ENCODE measurements at regions not wholly inside any gene's neighbourhood (a gene's known extent, or its start where the extent isn't known, plus 50 kb on each side); places are given as distances from the start of the nearest gene placed in this dataset.

DNA sequence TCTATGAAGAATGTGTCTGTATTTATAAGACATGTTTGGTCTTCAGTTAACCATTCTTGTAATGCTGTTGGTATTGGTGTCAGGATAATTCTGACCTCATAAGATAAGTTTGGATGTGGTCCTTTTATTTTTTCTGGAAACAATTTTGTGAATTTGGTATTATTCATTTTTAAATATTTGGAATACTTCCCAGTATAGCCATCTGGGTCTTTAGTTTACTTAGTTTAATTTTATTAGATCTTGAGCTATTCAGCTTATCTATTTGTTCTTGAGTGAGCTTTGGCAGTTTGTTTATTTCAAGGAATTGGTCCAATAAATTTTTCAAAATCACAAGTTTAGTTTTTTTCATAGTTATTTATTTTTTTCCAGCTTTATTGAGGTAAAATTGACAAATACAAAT is 335.4 kb upstream of the PCDH20 start:
- TF ChIP-seq, protein P1, sequence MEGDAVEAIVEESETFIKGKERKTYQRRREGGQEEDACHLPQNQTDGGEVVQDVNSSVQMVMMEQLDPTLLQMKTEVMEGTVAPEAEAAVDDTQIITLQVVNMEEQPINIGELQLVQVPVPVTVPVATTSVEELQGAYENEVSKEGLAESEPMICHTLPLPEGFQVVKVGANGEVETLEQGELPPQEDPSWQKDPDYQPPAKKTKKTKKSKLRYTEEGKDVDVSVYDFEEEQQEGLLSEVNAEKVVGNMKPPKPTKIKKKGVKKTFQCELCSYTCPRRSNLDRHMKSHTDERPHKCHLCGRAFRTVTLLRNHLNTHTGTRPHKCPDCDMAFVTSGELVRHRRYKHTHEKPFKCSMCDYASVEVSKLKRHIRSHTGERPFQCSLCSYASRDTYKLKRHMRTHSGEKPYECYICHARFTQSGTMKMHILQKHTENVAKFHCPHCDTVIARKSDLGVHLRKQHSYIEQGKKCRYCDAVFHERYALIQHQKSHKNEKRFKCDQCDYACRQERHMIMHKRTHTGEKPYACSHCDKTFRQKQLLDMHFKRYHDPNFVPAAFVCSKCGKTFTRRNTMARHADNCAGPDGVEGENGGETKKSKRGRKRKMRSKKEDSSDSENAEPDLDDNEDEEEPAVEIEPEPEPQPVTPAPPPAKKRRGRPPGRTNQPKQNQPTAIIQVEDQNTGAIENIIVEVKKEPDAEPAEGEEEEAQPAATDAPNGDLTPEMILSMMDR (conservative IDR thresholded peaks at IDR 0.05) = no peak
- no peak for TF ChIP-seq ZFX (IDR thresholded peaks at IDR 0.05)

Data from C4-2B (cell line).